HG02973 (cell line): ENCODE measurements at regions not wholly inside any gene's neighbourhood (a gene's known extent, or its start where the extent isn't known, plus 50 kb on each side); places are given as distances from the start of the nearest gene placed in this dataset.
"Not testable (repeated sequence)": the region's sequence is repeated elsewhere in the genome, so short reads cannot be mapped to it uniquely, and the experiment has no call there.

Experiments
- ATAC-seq: cut with Tn5 transposase; IDR thresholded peaks from one replicate; pipeline ENCODE4 v1.9.1; 2021; ENCODE audit warnings: moderate library complexity; ENCODE audit not compliant: unreplicated experiment

DNA sequence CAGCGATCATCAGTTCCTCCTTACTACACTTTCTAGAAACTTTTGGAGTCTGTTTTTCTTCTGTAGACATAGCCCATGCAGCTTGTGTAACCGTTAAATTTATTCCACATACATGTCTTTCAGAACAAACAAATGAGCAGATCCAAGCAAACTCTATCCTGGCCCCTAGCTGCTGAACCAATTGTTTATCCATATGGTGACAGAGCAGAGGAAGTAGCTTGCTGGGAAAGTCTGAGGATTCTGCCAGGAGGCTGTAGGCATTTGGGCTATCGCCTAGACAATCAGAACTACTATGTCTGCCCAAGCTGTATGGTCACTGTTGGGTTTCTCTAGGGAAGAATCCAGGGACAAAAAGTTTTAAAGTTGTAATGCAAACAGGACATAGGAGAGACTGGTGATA lies 343.7 kb downstream of the SPRY2 start:
- no peak for ATAC-seq

DNA sequence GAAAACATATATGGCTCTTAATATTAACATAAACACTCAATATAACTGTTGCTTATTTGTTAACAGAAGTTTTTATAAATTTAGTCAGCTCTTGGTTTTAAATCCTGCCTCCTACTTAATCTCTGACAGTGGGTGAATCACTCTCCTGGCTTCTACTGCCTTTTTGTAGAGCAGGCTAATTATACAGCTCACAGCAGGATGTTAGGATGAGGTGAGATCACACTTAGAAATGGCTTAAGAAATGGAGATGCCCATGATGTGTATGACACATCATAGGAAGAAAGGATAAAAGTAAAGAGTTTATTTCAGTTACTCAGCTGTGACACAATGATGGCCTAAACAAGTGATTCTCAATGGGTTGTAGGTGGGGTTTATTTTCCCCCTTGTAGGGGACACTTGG lies 345.6 kb downstream of the SPRY2 start:
- no peak for ATAC-seq

DNA sequence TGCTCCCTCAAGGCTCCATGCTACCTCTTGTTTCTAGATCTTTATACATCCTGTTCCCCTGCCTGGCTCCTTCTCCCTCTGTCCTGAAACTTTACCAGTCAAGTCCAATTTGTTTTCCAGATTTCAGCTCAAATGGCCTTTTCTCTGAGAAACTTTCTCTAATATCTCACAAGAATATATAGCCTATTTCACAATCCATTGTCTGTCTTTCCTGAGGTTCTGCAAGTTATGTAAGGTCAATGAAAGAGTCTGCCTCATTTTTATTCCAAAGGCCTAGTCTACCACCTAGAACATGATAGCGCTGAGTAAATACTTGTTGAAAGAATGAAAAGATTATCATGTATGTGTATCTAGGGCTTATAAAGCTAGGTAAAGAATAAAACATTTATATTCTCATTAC lies 348.8 kb downstream of the SPRY2 start:
- no peak for ATAC-seq

DNA sequence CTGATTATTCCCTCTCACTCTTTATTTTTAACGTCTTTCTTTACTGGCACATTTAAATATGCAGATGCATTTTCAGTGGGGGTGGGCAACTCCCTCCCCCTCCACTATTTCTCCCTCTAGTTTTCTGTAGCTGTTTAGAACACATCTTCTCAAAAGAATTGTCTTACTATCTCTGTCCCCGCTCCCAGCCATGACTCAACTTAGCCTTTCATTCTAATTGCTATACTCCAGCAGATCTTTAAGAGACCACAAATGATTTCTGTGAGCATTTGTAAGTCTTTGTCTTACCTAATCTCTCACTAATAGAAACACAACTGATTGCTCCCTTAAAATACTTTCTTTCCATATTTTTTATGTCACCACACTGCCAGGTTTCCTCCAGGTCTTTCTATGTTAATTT lies 350.9 kb downstream of the SPRY2 start:
- no peak for ATAC-seq

DNA sequence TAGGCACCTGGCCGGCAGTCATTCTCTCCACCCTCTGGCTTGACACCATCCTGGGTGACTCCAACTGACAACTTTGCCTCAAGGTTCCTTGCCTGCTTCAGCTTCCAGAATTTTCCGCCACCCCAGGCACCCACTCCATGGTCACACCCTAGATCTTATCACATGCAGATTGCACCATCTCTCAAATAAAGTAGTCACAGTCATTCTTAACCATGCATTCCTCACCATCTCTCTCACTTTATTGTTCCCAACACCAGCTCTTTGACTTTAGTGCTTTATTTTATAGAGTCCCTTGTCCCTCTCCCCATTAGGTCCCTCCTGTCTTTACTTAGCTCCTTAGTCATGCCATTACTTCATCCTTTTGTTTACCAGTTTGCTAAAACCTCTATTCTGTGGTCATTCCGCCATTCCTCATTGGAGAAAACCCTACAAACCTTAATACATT lies 351.7 kb downstream of the SPRY2 start:
- ATAC-seq: no peak

DNA sequence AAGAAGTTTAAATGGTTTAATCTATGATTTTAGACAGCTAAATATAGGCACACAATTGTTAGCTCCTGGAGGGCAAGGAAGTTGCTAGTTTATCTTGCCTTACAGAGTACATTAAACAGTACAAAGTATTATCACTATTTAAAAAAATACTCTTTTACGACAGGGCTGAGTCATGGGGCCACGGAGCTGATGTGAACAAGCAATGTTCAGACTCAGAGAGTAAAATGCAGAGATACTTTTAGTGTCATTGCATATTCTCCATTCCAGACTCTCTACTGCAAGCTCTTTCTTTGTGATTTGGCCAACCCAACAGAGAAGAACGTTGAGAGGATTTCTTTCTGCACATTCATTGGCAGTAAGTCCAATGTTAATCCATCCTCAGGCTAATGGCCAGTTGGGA lies 352.4 kb downstream of the SPRY2 start:
- ATAC-seq: no peak

DNA sequence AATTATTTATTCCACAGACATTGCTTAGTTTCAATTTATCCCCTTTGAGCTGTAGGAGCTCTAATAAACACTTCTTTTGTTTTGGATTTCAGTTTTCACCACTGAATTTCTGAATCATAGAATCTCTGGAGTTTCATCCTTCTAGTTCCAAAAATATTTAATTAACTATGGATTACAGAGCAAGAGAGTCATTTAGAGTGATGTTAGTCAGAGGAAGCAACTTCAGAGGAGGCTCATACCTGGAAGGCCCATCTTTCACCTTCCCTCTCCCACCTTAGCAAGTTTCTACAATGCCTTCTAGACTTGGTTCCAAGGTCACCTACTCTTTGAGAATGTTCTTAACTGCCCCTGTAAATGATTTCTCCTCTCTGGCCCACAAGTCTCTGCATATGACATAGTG lies 353.2 kb downstream of the SPRY2 start:
- ATAC-seq: no peak

DNA sequence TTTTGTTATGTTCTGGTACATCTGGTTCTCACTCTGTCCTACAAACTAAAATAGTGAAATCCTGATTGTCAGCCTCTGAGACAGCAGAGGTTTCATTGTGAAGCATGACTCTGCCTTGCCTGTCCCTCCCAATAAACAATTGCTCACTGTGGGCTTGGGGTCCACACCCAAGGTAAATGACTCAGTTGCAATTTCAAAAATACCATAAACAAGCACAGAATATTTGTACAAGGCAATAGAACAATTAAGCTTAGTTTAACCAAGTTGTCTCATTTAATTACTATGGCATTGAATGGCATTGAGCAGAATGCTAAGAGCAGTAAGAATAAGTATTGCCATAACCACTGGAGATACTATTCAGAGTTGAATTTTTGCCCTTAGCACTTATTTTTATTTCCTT lies 353.6 kb downstream of the SPRY2 start:
- ATAC-seq: no peak

DNA sequence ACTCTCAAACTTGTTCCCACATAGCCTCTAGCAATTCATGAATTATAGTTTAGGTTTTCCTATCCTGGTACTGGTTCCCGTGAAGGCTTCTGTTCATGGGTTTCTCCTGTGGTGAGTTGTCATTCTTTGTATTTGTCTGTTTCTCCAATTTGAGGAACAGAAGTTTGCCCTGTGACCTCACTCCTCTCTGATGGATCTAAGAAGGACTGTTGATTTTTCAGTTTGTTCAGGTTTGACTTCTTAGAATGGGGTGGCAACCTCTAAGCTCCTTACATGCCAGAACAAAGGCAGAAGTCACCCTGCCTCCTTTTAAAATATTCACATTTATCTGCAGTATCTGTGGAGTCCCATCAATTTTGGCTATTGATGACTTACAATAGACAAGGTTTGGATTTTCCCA lies 354.0 kb downstream of the SPRY2 start:
- no peak for ATAC-seq

DNA sequence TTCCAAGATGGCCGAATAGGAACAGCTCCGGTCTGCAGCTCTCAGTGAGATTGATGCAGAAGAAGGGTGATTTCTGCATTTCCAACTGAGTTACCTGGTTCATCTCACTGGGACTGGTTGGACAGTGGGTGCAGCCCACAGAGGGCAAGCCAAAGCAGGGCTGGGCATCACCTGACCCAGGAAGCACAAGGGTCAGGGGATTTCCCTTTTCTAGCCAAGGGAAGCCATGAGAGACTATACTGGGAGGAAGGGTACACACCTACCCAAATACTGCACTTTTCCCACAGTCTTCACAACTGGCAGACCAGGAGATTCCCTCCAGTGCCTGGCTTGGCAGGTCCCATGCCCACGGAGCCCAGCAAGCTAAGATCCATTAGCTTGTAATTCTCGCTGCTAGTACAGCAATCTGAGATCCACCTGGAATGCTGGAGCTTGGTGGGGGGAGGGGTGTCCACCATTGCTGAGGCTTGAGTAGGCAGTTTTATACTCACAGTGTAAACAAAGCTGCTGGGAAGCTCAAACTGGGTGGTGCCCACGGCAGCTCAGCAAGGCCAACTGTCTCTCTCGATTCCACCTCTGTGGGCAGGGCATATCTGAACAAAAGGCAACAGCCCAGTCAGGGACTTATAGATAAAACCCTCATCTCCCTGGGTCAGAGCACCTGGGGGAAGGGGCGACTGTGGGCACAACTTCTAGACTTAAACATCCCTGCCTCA lies 365.8 kb downstream of the SPRY2 start:
- not testable (repeated sequence) for ATAC-seq

DNA sequence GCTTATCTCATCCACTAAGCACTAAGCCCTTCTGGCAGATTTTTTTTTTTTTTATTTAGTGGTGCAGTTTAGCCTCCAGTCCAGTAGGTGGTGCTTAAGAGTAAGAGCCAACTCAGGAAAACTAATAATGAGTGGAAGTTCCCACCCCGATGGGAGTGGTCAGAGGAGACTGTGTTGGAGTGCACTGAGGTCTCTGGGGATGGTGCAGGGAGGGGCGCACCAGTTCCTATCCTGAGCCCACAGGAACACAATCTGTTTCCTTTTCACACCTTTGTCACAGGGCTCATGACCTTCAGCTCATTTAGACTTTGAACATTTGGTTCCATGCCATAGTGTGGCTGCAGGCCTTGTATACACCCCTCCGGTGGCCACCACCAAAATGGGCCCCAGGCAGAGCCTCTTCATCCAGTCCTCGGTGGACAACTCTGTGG lies 367.4 kb downstream of the SPRY2 start:
- ATAC-seq: peak; percentile 90

DNA sequence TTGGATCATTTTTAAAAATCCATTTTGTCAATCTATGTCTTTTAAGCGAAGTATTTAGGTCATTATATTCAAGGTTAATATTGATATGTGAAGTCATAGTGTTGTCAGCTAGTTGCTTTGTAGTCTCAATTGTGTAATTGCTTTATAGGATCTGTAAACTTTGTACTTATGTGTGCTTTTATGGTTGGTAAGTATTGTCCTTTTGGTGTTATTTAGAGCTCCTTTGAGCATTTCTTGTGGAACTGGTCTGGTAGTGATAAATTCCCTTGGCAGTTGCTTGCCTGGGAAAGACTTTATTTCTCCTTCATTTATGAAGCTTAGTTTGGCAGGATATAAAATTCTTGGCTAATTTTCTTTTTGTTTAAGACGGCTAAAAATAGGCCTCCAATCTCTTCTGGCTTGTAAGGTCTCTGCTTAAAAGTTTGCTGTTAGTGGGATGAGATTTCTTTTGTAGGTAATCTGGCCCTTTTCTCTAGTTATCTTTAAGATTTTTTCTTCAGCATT lies 368.8 kb downstream of the SPRY2 start:
- ATAC-seq: no peak

DNA sequence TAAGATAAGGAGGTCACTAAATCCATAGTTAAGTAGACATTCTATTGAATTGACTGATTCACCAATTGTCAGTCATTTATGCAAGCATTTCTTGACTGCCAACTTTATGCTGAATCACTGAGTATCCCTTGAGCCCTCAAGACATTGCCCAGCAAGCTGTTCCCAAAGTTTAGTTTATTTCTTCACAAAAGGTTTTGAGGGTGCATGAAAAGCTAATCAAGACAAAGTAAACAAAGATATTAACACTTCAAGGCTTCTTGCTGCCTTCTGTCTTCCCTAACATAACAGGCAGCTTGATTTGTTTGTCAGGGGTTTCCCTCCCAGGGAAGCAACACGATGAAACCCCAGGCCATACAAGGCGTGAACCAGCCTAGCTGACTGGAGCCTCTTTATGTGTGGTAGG lies 374.4 kb downstream of the SPRY2 start:
- ATAC-seq: no peak

DNA sequence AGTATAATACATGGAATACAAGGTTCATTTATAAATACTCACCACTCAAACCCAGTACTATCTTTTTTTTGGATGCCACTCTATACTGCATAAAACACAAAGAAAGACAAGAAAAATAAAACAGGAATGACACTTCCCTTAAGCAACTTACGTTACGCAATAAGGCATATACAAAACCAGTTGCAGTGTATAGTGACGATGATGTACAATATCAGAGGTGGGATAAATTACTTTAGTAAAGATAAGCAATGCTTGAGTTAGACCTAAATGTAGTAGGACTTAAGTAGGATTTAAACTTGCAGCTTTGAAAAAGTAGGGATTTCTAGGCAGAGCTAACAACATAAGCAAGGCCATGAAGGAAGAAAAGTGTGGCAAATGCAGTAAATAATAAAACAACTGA lies 374.9 kb downstream of the SPRY2 start:
- no peak for ATAC-seq

DNA sequence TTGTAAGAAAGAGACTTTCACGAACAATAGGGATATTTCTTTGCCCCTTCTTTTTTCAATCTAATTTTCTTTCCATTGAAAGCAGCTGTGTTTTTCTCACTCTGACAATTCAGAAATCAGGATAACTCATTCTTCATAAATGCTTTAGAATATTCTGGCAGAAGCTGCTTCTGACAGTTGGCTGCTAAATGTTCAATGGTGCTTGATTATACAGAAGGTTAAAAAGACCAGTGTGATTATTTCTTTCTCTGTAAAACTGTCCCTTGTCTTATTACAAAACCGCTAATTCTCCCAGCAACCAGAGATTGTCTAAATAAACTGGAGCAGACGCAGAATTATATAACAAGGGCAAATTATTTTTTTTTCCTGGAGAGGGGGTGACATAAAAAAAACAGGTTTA lies 394.4 kb downstream of the SPRY2 start:
- ATAC-seq: no peak

DNA sequence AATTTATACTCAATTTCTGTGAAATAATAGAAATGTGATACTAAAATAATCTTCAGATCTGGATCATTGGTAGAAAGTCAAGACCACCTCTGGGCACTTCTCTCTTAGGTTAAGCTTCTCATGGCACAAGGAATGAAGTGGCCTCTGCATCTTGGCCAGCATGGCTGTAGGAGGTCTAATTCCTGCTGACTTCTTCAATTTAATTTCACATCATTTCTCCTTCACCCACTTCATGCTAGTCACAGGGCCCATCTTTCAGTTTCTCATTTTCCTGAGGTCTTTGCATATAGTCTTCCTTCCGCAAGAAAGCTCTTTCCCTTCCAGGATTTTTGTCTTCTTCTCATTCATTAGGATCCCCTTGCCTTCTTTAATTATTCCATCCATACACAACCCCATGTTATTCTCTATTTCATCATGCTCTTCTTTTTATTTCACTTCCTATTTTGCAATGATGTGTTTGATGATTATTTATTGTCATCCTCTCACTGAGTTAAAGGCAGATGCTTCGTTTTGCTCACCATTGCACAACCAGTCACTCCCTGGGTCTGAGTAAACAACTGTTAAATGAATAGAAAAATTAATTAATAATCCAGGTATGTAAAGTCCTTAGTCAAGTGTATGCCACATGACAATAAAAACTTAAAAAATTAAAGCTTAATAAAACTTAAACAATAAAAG lies 397.4 kb downstream of the SPRY2 start:
- ATAC-seq: no peak

DNA sequence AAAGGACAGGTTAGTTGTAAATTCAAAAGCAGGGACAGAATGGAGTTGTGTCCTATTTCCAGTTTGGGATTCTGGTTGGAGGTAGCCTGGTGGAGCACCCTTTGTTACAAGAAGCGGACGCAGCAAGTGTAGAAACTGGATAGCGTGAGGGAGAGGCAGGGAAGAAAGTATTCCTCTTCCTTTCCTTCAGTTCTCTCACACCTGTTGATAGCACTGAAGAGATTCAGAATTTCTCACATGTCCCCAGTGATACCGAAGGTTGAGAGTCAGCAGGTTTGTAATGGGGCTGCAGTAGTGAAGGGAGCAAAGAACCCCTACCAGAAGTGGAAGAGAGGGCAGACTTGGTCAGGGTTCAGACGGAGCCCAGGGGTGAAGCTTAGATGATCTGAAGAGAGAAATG lies 399.2 kb downstream of the SPRY2 start:
- no peak for ATAC-seq

DNA sequence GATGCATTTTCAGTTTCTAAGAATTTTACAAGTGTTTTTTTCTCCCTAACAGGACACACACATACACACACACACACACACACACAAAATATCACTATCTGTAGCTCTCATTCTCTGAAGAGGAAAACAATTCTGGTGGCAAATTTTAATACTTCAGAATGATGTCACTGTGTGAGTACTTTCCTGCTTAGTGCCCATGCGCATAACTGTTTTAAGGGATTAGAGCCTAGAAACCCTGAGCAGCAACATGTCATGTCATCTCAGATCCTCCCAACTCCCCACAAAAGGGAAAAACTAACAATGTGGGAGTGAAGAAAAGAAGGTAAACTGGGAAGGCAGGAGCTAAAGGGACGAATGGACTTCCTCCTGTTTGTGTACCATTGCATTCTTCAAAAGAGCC lies 401.2 kb downstream of the SPRY2 start:
- ATAC-seq: no peak

DNA sequence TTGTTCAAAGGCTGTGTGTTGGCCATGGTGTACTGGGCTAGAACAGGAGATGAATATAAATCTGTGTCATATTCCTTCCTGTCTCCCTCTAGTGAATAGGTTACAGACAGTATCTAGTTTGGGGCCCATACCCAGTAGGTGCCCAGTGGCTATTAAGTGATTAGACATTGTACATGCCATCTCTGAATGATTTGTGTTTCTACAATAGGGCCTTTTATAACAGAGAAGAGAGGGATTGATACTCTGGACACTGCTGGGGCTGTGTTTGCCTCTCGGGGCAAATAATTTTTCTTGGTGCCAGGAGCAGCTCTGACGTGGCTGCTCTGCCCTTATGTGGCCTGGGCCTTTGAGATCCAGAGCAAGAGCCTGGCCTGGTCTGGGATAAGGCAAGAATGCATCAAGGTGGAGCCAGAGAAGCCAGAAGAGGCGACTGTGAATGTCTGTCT lies 403.1 kb downstream of the SPRY2 start:
- ATAC-seq: no peak

DNA sequence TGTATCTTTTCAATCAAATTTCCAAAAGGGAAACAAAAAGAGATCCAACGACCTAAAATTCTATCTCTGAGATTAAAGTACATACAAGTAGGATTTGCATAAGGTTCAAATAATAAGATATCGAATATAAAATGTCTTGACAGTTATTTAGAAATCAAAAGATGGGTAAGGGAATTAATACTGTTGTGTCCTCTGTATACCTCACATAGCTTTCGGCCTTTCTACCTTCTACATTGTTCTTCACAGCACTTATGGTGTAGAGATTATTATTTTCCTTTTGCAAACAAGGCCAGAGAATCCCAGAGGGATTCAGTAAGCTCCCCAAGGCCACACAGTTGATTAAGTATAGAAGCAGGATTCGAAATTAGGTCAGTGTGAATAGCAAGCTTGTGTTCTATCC lies 403.6 kb downstream of the SPRY2 start:
- ATAC-seq: no peak

DNA sequence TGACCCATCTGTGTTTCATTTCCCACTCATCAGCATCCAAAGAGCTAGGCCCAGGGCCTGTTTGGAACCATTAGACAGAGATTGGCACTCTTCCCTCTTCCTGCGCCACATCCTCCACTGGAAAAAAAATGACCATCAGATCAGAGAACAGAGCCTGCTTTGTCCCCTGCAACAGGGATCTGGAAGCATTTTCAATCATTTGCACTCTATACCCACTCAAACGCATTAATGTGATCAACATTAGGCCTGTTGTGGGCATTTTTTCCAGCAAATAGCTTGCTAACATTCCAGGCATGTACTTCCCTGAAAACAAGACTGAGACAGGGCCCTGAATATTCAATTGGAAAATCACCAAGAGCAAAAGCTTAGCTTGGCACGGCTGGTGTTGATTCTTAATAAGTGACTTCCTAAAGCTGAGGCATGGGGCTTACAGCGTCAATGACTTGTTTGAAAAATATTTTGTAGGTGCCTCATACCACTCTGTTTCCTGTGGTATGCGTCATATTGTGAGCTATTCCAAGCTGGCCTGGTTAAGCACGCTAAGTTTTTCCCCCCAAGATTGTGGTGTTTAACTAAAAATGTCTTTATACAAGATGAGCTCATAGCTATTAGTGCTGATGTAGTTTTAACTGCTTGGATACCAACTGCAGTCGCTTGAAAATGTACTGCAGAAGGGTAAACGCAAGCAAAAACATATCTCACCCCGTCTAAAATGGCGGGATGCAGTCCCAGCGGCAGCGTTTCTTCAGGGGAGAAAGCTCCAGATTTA lies 404.4 kb downstream of the SPRY2 start:
- ATAC-seq: no peak

DNA sequence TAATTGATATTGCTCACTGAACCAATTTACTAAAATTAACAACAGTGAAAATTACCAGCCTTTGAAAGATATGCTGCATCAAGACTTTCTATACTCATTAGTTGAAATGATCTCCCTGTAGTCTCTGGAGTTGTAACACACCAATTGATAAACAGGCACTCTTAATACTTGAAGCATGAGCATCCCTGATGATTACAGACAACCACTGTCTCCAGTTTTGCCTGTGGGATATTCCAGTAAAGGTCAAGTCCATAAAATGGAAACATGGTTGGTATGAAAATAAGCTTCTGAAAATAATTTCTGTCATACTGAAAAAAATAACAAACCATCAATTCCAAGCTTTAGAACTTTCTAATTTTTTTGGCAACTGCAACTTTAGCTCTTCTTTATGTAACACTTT lies 405.8 kb downstream of the SPRY2 start:
- no peak for ATAC-seq
